HepG2 (cell line): ENCODE measurements at regions not wholly inside any gene's neighbourhood (a gene's known extent, or its start where the extent isn't known, plus 50 kb on each side); places are given as distances from the start of the nearest gene placed in this dataset.

ENCODE experiments used
- ATAC-seq: fragments of 200-7000 bp; cut with Tn5 transposase; 3 replicates; pipeline ENCODE4 v1.9.1; 2020; ENCODE audit warnings: mild to moderate bottlenecking, moderate library complexity
- BruUV-seq: library from RNA; stranded (reverse); fragments of 400-500 nt; replicated peaks from 2 replicates; lab custom pipeline; 2021; lab: Mats Ljungman, UMichigan
- CTCF ChIA-PET: fragments of 300-600 bp; formaldehyde crosslinking; extraction: SDS; loops from one replicate; lab custom pipeline; 2021; ENCODE audit warnings: low total read pairs, inconsistent platforms, low intra/inter-chr PET ratio; lab: Yijun Ruan, JAX
- POLR2A ChIA-PET: fragments of 350-600 bp; sonication (Branson Sonifier 250); formaldehyde crosslinking; loops from one replicate; lab custom pipeline; 2020; ENCODE audit warnings: antibody characterized with exemption, inconsistent platforms; lab: Yijun Ruan, JAX
- DNase-seq: peaks from one replicate; pipeline ENCODE4 v3.0.0-alpha.2; 2015; ENCODE audit warnings: low spot score
- FAIRE-seq: peaks from 3 replicates; lab custom pipeline; 2011; peaks lifted over from hg19 to GRCh38; lab: Jason Lieb, UNC
- H2AFZ ChIP-seq: one replicate; pipeline ENCODE4 v1.6.1; 2011; ENCODE audit warnings: low read length, inconsistent platforms
- H3K27ac ChIP-seq: fragments of 300-600 bp; 3 replicates; pipeline ENCODE4 v1.8.0; 2011; ENCODE audit warnings: mixed run types, mild to moderate bottlenecking, mixed read lengths, low read length, inconsistent platforms; ENCODE audit not compliant: insufficient read depth; ENCODE audit errors: extremely low read length
- H3K27me3 ChIP-seq, 2 experiments: fragments of 200-600 bp in 1 of 2; 2 replicates in 1 of 2; 3 replicates in 1 of 2; pipeline versions ENCODE4 v1.6.0 to v1.8.0; 2011; ENCODE audit warnings: low read length in 2 of 2, mild to moderate bottlenecking in 2 of 2, moderate library complexity in 2 of 2, inconsistent platforms in 1 of 2; ENCODE audit not compliant: insufficient read depth in 2 of 2, control insufficient read depth in 1 of 2
- H3K36me3 ChIP-seq, 2 experiments: fragments of 200-600 bp in 1 of 2; replicated peaks in 1 of 2; 2 replicates in 1 of 2; 3 replicates in 1 of 2; pipeline versions ENCODE4 v1.5.1 to v1.8.0; 2011; ENCODE audit warnings: low read length in 2 of 2, inconsistent platforms in 1 of 2; ENCODE audit not compliant: insufficient read depth in 2 of 2, control insufficient read depth in 1 of 2
- H3K4me1 ChIP-seq: 2 replicates; pipeline ENCODE4 v1.5.1; 2012; ENCODE audit warnings: low read length, inconsistent platforms; ENCODE audit not compliant: insufficient read depth
- H3K4me2 ChIP-seq: 2 replicates; pipeline ENCODE4 v1.6.0; 2011; ENCODE audit warnings: low read depth, low read length, inconsistent platforms
- H3K4me3 ChIP-seq, 3 experiments: fragments of 200-600 bp in 1 of 3; sonication (generic), shearing (Covaris generic) in 1 of 3; replicated peaks in 1 of 3; 2 replicates each; pipeline ENCODE4 v1.5.1; 2011 to 2016; ENCODE audit warnings: low read length in 3 of 3, inconsistent platforms in 2 of 3, low read depth in 2 of 3, mild to moderate bottlenecking in 2 of 3, control low read depth in 1 of 3, mixed read lengths in 1 of 3; ENCODE audit not compliant: insufficient read depth in 1 of 3
- H3K79me2 ChIP-seq: one replicate; pipeline ENCODE4 v1.6.1; 2011; ENCODE audit warnings: low read length, inconsistent platforms; ENCODE audit not compliant: insufficient read depth
- H3K9ac ChIP-seq: 2 replicates; pipeline ENCODE4 v1.6.0; 2011; ENCODE audit warnings: mild to moderate bottlenecking, low read depth, low read length, inconsistent platforms; ENCODE audit not compliant: insufficient read depth
- H3K9me3 ChIP-seq: 2 replicates; pipeline ENCODE4 v1.5.1; 2012; ENCODE audit warnings: mild to moderate bottlenecking, low read length
- H4K20me1 ChIP-seq: 2 replicates; pipeline ENCODE4 v1.6.0; 2011; ENCODE audit warnings: inconsistent platforms, mild to moderate bottlenecking, low read length, moderate library complexity; ENCODE audit not compliant: insufficient read depth
- ARNT2 ChIP-seq: sonication (generic); formaldehyde crosslinking; IDR thresholded peaks from 2 replicates; pipeline ENCODE4 v1.8.0; 2022; ENCODE audit warnings: mild to moderate bottlenecking, low read depth, missing genetic modification reagents, moderate library complexity
- HDAC1 ChIP-seq: sonication (generic); formaldehyde crosslinking; IDR thresholded peaks from 2 replicates; pipeline ENCODE4 v1.5.1; 2020; ENCODE audit warnings: mild to moderate bottlenecking, missing genetic modification reagents
- HOXA5 ChIP-seq: sonication (generic); formaldehyde crosslinking; IDR thresholded peaks from 2 replicates; pipeline ENCODE4 v1.4.0; 2020; ENCODE audit warnings: missing genetic modification reagents
- LCORL ChIP-seq, 2 experiments: fragments of 450-650 bp in 1 of 2; sonication (generic) in 1 of 2; formaldehyde crosslinking in 1 of 2; IDR thresholded peaks; 2 replicates each; pipeline versions ENCODE4 v1.5.0 to v1.6.1; 2017 to 2020; ENCODE audit warnings: antibody characterized with exemption in 1 of 2, missing genetic modification reagents in 1 of 2
- SOX13 ChIP-seq, 3 experiments: fragments of 450-650 bp in 1 of 3; sonication (generic) in 1 of 3; formaldehyde crosslinking in 1 of 3; IDR thresholded peaks in 2 of 3; conservative IDR thresholded peaks in 1 of 3; 2 replicates each; pipeline versions ENCODE4 v1.5.0 to v1.6.1; 2016 to 2020; ENCODE audit warnings: antibody characterized with exemption in 1 of 3, mild to moderate bottlenecking in 1 of 3, missing compliant biosample characterization in 1 of 3, missing genetic modification reagents in 1 of 3, moderate library complexity in 1 of 3
- SOX6 ChIP-seq, 2 experiments: fragments of 450-650 bp in 1 of 2; sonication (generic) in 1 of 2; formaldehyde crosslinking in 1 of 2; IDR thresholded peaks; 2 replicates each; pipeline versions ENCODE4 v1.4.0 to v1.6.1; 2017 to 2020; ENCODE audit warnings: antibody characterized with exemption in 1 of 2, mild to moderate bottlenecking in 1 of 2, missing genetic modification reagents in 1 of 2
- ZNF10 ChIP-seq: sonication (generic); formaldehyde crosslinking; IDR thresholded peaks from 2 replicates; pipeline ENCODE4 v1.4.0; 2020; ENCODE audit warnings: mild to moderate bottlenecking, low read depth, missing genetic modification reagents, borderline replicate concordance
- ZNF777 ChIP-seq: sonication (generic); formaldehyde crosslinking; IDR thresholded peaks from 2 replicates; pipeline ENCODE4 v1.4.0; 2020; ENCODE audit warnings: missing genetic modification reagents
- WGBS: methylation state at CpG from one replicate; pipeline ENCODE4 v1.1.6; 2017; ENCODE audit warnings: low lambda C conversion rate; 5-methylcytosine and 5-hydroxymethylcytosine counted together
- in situ Hi-C: cut with HindIII; loops from 2 replicates; pipeline ENCODE4 v1.10.0; 2017; ENCODE audit warnings: low pct_unique_long_range_greater_than_20kb; ENCODE audit not compliant: extremely low pct_ligation_motif_present
- intact Hi-C: fragments of 100-400 bp; cut with micrococcal nuclease; formaldehyde crosslinking; loops from one replicate; pipeline ENCODE4 v1.10.0; 2022; ENCODE audit not compliant: unreplicated experiment

DNA sequence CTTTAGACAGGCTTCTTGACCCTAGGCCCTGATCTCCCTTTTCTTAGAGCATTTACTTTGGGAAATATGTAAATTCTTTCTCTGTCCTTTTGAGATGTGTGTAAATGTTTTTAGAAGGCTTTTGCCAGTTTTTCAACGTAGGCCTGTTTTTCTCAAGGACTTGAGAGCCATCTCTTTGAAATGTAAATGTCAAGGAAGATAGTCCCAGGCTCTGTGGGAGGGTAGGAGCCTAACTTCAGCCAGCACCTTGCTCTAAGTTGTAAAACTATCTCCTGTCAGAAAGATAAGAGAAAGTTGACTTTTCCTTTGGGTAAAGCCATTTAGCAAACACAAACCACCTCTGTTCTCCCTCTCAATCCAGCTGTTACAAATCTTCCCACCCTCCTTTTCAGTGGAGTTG is 219.8 kb downstream of the RPS29 start:
- ATAC-seq (peak; percentile 54), FAIRE-seq (no peak), DNase-seq (peak; percentile 4)
- no peak overlapping the region for H3K4me3 ChIP-seq
- no TSS peak for BruUV-seq
- H3K4me1 ChIP-seq, result peaks cover 34% of the 10 kb centered on the region
- no peaks in the 10 kb centered on the region for H4K20me1 ChIP-seq
- no peaks in the 10 kb centered on the region for H3K27me3 ChIP-seq
- in situ Hi-C loops (no loop called here), intact Hi-C loops (no loop called here)
- H3K79me2 ChIP-seq, result no peaks in the 10 kb centered on the region
- ChIA-PET CTCF (no interaction called here), POLR2A (no interaction called here)
- H3K4me2 ChIP-seq, result no peak overlapping the region
- H3K9ac ChIP-seq, result no peak overlapping the region
- H3K9me3 ChIP-seq, result no peaks in the 10 kb centered on the region
- H3K36me3 ChIP-seq, result no peaks in the 10 kb centered on the region
- 0% methylated on average over 1 of the region's 1 CpG for WGBS
- H2AFZ ChIP-seq, result no peak overlapping the region
- TF ChIP-seq SOX6 (IDR thresholded peaks at IDR 0.05), result no peak
- peak; percentile 37; the same call in 1 of the 2 replicates for TF ChIP-seq SOX6 (CRISPR knock-in tag; IDR thresholded peaks at IDR 0.05)
- no peak for TF ChIP-seq SOX13 (IDR thresholded peaks at IDR 0.05)
- TF ChIP-seq SOX13 (CRISPR knock-in tag; conservative IDR thresholded peaks at IDR 0.05 in 1 of 2, IDR thresholded peaks at IDR 0.05 in 1 of 2), result 0 out of 4 replicates have a peak, but pooled peaks of 1 of the 2 experiments have one; percentile 27
- TF ChIP-seq ZNF777 (CRISPR knock-in tag), result no peak
- TF ChIP-seq LCORL (IDR thresholded peaks at IDR 0.05), result no peak
- no peak for TF ChIP-seq LCORL (CRISPR knock-in tag; IDR thresholded peaks at IDR 0.05)
- TF ChIP-seq HDAC1 (CRISPR knock-in tag), result no peak
- TF ChIP-seq HOXA5, result no peak
- no peak for TF ChIP-seq ZNF10 (CRISPR knock-in tag)
- no peak overlapping the region for H3K27ac ChIP-seq

- CTCF ChIA-PET, result no interaction called here
Measured at GRCh38 chr14:49364752-49365117, 221.4 kb downstream of the RPS29 start.

More at GRCh38 chr14:49364752-49365117, 221.4 kb downstream of the RPS29 start:
- Histone ChIP-seq H3K36me3 (no peaks in the 10 kb centered on the region), H3K9me3 (no peaks in the 10 kb centered on the region), H4K20me1 (no peaks in the 10 kb centered on the region), H3K9ac (no peak overlapping the region), H3K27me3 (no peaks in the 10 kb centered on the region), H3K4me3 (no peak overlapping the region), H2AFZ (no peak overlapping the region), H3K27ac (no peak overlapping the region), H3K4me1 (peaks cover 34% of the 10 kb centered on the region), H3K79me2 (no peaks in the 10 kb centered on the region), H3K4me2 (no peak overlapping the region)
- WGBS, result 17% methylated on average over 1 of the region's 1 CpG
- ATAC-seq (no peak), DNase-seq (no peak), FAIRE-seq (no peak)
- intact Hi-C loops (no loop called here), in situ Hi-C loops (no loop called here)
- no TSS peak for BruUV-seq
- TF ChIP-seq ARNT2 (CRISPR knock-in tag), result no peak
- POLR2A ChIA-PET, result no interaction called here
